IMR-90 (cell line): ENCODE measurements at regions not wholly inside any gene's neighbourhood (a gene's known extent, or its start where the extent isn't known, plus 50 kb on each side); places are given as distances from the start of the nearest gene placed in this dataset.

Experiments used
- ATAC-seq: fragments of 200-7000 bp; cut with Tn5 transposase; 2 replicates; pipeline ENCODE4 v1.9.1; 2020; ENCODE audit warnings: low read depth, mild to moderate bottlenecking, moderate library complexity
- BruUV-seq: library from RNA; stranded (reverse); fragments of 400-500 nt; replicated peaks from 2 replicates; lab custom pipeline; 2021; lab: Mats Ljungman, UMichigan
- CTCF ChIA-PET: fragments of 300-600 bp; formaldehyde crosslinking; extraction: SDS; loops from one replicate; lab custom pipeline; 2021; ENCODE audit warnings: antibody characterized with exemption; lab: Yijun Ruan, JAX
- POLR2A ChIA-PET: fragments of 300-600 bp; sonication (Branson Sonifier 250); formaldehyde crosslinking; loops from one replicate; lab custom pipeline; 2022; ENCODE audit warnings: antibody characterized with exemption; ENCODE audit not compliant: unreplicated experiment; lab: Charles Lee
- DNase-seq: peaks from one replicate; pipeline ENCODE4 v3.0.0; 2013
- H2AFZ ChIP-seq: replicated peaks from 2 replicates; pipeline ENCODE3; 2013; ENCODE audit warnings: low read length, mild to moderate bottlenecking; ENCODE audit not compliant: poor library complexity
- H2AK5ac ChIP-seq: 2 replicates; pipeline ENCODE4 v1.6.1; 2013; ENCODE audit warnings: low read depth, low read length, inconsistent platforms
- H2AK9ac ChIP-seq: replicated peaks from 2 replicates; pipeline ENCODE3; 2013; ENCODE audit warnings: mild to moderate bottlenecking, low read depth, low read length, moderate library complexity; ENCODE audit not compliant: poor library complexity
- H2BK120ac ChIP-seq: 2 replicates; pipeline ENCODE4 v1.6.1; 2013; ENCODE audit warnings: low read depth, low read length, inconsistent platforms
- H2BK15ac ChIP-seq: 3 replicates; pipeline ENCODE4 v1.6.1; 2013; ENCODE audit warnings: low read depth, low read length, inconsistent platforms
- H2BK20ac ChIP-seq: 2 replicates; pipeline ENCODE4 v1.6.1; 2013; ENCODE audit warnings: low read depth, mild to moderate bottlenecking, inconsistent platforms, low read length, moderate library complexity
- H2BK5ac ChIP-seq: 2 replicates; pipeline ENCODE4 v1.6.1; 2013; ENCODE audit warnings: mild to moderate bottlenecking, low read depth, low read length, inconsistent platforms; ENCODE audit not compliant: poor library complexity, severe bottlenecking
- H3K14ac ChIP-seq: replicated peaks from 2 replicates; pipeline ENCODE4 v1.6.1; 2013; ENCODE audit warnings: low read depth, low read length, inconsistent platforms
- H3K18ac ChIP-seq: 2 replicates; pipeline ENCODE4 v1.6.1; 2013; ENCODE audit warnings: low read depth, low read length, control low read depth
- H3K23ac ChIP-seq: 2 replicates; pipeline ENCODE4 v1.6.1; 2013; ENCODE audit warnings: low read depth, low read length, inconsistent platforms
- H3K27ac ChIP-seq: 2 replicates; pipeline ENCODE4 v1.5.1; 2013; ENCODE audit warnings: mild to moderate bottlenecking, control low read depth, low read length; ENCODE audit not compliant: insufficient read depth
- H3K27me3 ChIP-seq: 2 replicates; pipeline ENCODE4 v1.6.1; 2013; ENCODE audit warnings: low read length; ENCODE audit not compliant: control insufficient read depth, insufficient read depth
- H3K36me3 ChIP-seq: 2 replicates; pipeline ENCODE4 v1.6.1; 2013; ENCODE audit warnings: low read length, mixed read lengths; ENCODE audit not compliant: control insufficient read depth, insufficient read depth
- H3K4ac ChIP-seq: 2 replicates; pipeline ENCODE4 v1.6.1; 2013; ENCODE audit warnings: low read depth, low read length, inconsistent platforms
- H3K4me1 ChIP-seq: 2 replicates; pipeline ENCODE4 v1.6.1; 2013; ENCODE audit warnings: low read length, mixed read lengths; ENCODE audit not compliant: control insufficient read depth, insufficient read depth
- H3K4me2 ChIP-seq: 2 replicates; pipeline ENCODE4 v1.6.1; 2013; ENCODE audit warnings: low read depth, mild to moderate bottlenecking, control low read depth, low read length, moderate library complexity
- H3K4me3 ChIP-seq: 2 replicates; pipeline ENCODE4 v1.5.1; 2013; ENCODE audit warnings: low read depth, mild to moderate bottlenecking, control low read depth, low read length, moderate library complexity; ENCODE audit not compliant: insufficient read depth
- H3K56ac ChIP-seq: 2 replicates; pipeline ENCODE4 v1.6.1; 2013; ENCODE audit warnings: low read length, inconsistent platforms; ENCODE audit not compliant: insufficient read depth; ENCODE audit errors: extremely low read depth
- H3K79me1 ChIP-seq, 2 experiments: 2 replicates each; pipeline ENCODE4 v1.6.1; 2013; ENCODE audit warnings: low read length in 2 of 2, inconsistent platforms in 1 of 2, low read depth in 1 of 2
- H3K9ac ChIP-seq: 2 replicates; pipeline ENCODE4 v1.6.1; 2013; ENCODE audit warnings: low read depth, low read length, control low read depth
- H3K9me1 ChIP-seq: 2 replicates; pipeline ENCODE4 v1.6.1; 2013; ENCODE audit warnings: low read length, inconsistent platforms; ENCODE audit not compliant: insufficient read depth
- H3K9me3 ChIP-seq: 2 replicates; pipeline ENCODE4 v1.6.1; 2013; ENCODE audit warnings: low read length; ENCODE audit not compliant: control insufficient read depth, insufficient read depth
- H4K20me1 ChIP-seq: 2 replicates; pipeline ENCODE4 v1.6.1; 2013; ENCODE audit warnings: low read length, inconsistent platforms; ENCODE audit not compliant: insufficient read depth
- H4K5ac ChIP-seq: 2 replicates; pipeline ENCODE4 v1.6.1; 2013; ENCODE audit warnings: mild to moderate bottlenecking, low read depth, low read length, control low read depth
- H4K8ac ChIP-seq, 2 experiments: 2 replicates each; pipeline ENCODE4 v1.6.1; 2013; ENCODE audit warnings: low read depth in 2 of 2, low read length in 2 of 2, control low read depth in 1 of 2, inconsistent platforms in 1 of 2
- H4K91ac ChIP-seq: 2 replicates; pipeline ENCODE4 v1.6.1; 2013; ENCODE audit warnings: low read depth, low read length, inconsistent platforms; ENCODE audit not compliant: insufficient read depth
- BHLHE40 ChIP-seq: fragments of 150-350 bp; IDR thresholded peaks from 2 replicates; pipeline ENCODE4 v1.6.1; 2016; ENCODE audit warnings: mild to moderate bottlenecking, low read depth, low read length
- CEBPB ChIP-seq: IDR thresholded peaks from 2 replicates; pipeline ENCODE4 v1.6.1; 2012; ENCODE audit warnings: low read depth, low read length, improper control_type of control experiment
- CHD1 ChIP-seq: IDR thresholded peaks from 2 replicates; pipeline ENCODE4 v1.6.1; 2012; ENCODE audit warnings: low read depth, low read length, improper control_type of control experiment
- CTCF ChIP-seq: conservative IDR thresholded peaks from 2 replicates; pipeline ENCODE4 v1.5.1; 2012; ENCODE audit warnings: mild to moderate bottlenecking, low read depth, low read length, improper control_type of control experiment
- ELK1 ChIP-seq: fragments of 150-350 bp; IDR thresholded peaks from 2 replicates; pipeline ENCODE4 v1.6.1; 2016; ENCODE audit warnings: low read depth, mild to moderate bottlenecking, low read length, moderate library complexity, borderline replicate concordance
- FOS ChIP-seq: fragments of 150-350 bp; IDR thresholded peaks from 2 replicates; pipeline ENCODE4 v1.6.1; 2016; ENCODE audit warnings: low read depth, low read length
- MAFK ChIP-seq: IDR thresholded peaks from 2 replicates; pipeline ENCODE4 v1.6.1; 2012; ENCODE audit warnings: low read depth, low read length, improper control_type of control experiment
- MAZ ChIP-seq: IDR thresholded peaks from 2 replicates; pipeline ENCODE4 v1.6.1; 2012; ENCODE audit warnings: low read depth, mild to moderate bottlenecking, low read length, improper control_type of control experiment, moderate library complexity, borderline replicate concordance
- MXI1 ChIP-seq: IDR thresholded peaks from 2 replicates; pipeline ENCODE4 v1.6.1; 2012; ENCODE audit warnings: low read depth, mild to moderate bottlenecking, low read length, moderate library complexity, borderline replicate concordance
- NFE2L2 ChIP-seq: fragments of 150-350 bp; IDR thresholded peaks from 2 replicates; pipeline ENCODE4 v1.6.1; 2016; ENCODE audit warnings: low read depth, mild to moderate bottlenecking, low read length
- POLR2A ChIP-seq: IDR thresholded peaks from 2 replicates; pipeline ENCODE4 v1.6.1; 2012; ENCODE audit warnings: mild to moderate bottlenecking, low read depth, low read length
- RAD21 ChIP-seq: IDR thresholded peaks from 2 replicates; pipeline ENCODE4 v1.6.1; 2012; ENCODE audit warnings: low read length, improper control_type of control experiment
- RCOR1 ChIP-seq: IDR thresholded peaks from 2 replicates; pipeline ENCODE4 v1.6.1; 2012; ENCODE audit warnings: mild to moderate bottlenecking, low read length, improper control_type of control experiment; ENCODE audit not compliant: insufficient replicate concordance
- RFX5 ChIP-seq: IDR thresholded peaks from 2 replicates; pipeline ENCODE4 v1.8.0; 2012; ENCODE audit warnings: low read depth, mild to moderate bottlenecking, low read length, moderate library complexity
- SMC3 ChIP-seq: fragments of 150-350 bp; IDR thresholded peaks from 2 replicates; pipeline ENCODE4 v1.6.1; 2016; ENCODE audit warnings: low read depth, mild to moderate bottlenecking, antibody characterized with exemption, low read length, moderate library complexity
- USF2 ChIP-seq: fragments of 150-350 bp; IDR thresholded peaks from 2 replicates; pipeline ENCODE4 v1.6.1; 2017; ENCODE audit warnings: mild to moderate bottlenecking, antibody characterized with exemption, low read length, low read depth
- WGBS, 2 experiments: methylation state at CpG; one replicate each; pipeline versions ENCODE4 v1.1.5 to v1.1.7; 2013; ENCODE audit warnings: missing lambda C conversion rate in 2 of 2; ENCODE audit not compliant: insufficient read length in 1 of 2; ENCODE audit errors: extremely low coverage in 2 of 2; 5-methylcytosine and 5-hydroxymethylcytosine counted together
- dilution Hi-C: fragments of 300-500 bp; cut with HindIII; formaldehyde crosslinking; loops from one replicate; pipeline ENCODE4 v1.14.3; 2018; ENCODE audit warnings: low sequenced_read_pairs; ENCODE audit not compliant: unreplicated experiment
- in situ Hi-C: fragments of 300-500 bp; cut with MboI; formaldehyde crosslinking; loops from 3 replicates; pipeline ENCODE4 v1.14.3; 2019; ENCODE audit warnings: low sequenced_read_pairs, inconsistent platforms, mixed read lengths
- intact Hi-C: fragments of 100-400 bp; cut with micrococcal nuclease; formaldehyde crosslinking; loops from 2 replicates; pipeline ENCODE4 v1.10.0; 2022

- Histone ChIP-seq H3K4ac (no peak overlapping the region), H3K56ac (no peak overlapping the region), H4K5ac (no peak overlapping the region), H2BK120ac (no peak overlapping the region), H3K9me3 (peaks cover 10% of the 10 kb centered on the region), H3K79me1 (no peaks in the 10 kb centered on the region), H3K4me2 (no peak overlapping the region), H2AK5ac (no peak overlapping the region), H3K9ac (no peak overlapping the region), H2BK5ac (no peak overlapping the region), H2AFZ (no peak overlapping the region), H4K8ac (no peak overlapping the region), H2BK15ac (no peak overlapping the region), H3K36me3 (no peaks in the 10 kb centered on the region), H3K14ac (no peak overlapping the region), H3K9me1 (peaks cover 12% of the 10 kb centered on the region), H3K27me3 (peaks cover 11% of the 10 kb centered on the region), H3K23ac (no peak overlapping the region), H4K20me1 (no peaks in the 10 kb centered on the region), H3K4me3 (no peak overlapping the region), H3K4me1 (peaks cover 12% of the 10 kb centered on the region), H3K18ac (no peak overlapping the region), H4K91ac (no peak overlapping the region), H2BK20ac (no peak overlapping the region), H3K27ac (no peak overlapping the region), H2AK9ac (no peak overlapping the region)
- in situ Hi-C loops (no loop called here), intact Hi-C loops (no loop called here), dilution Hi-C loops (no loop called here)
- POLR2A ChIA-PET = no interaction called here
- no peak for DNase-seq
- BruUV-seq = no TSS peak
- WGBS, 2 experiments = 97% methylated on average over 5 of the region's 5 CpGs; no CpG with 5 or more reads in 1 of the 2 experiments
- CTCF ChIA-PET = no interaction called here
- TF ChIP-seq MXI1 = no peak
- TF ChIP-seq POLR2A = no peak
- TF ChIP-seq CTCF = no peak
- TF ChIP-seq RCOR1 = no peak
- no peak for TF ChIP-seq CEBPB
- no peak for TF ChIP-seq FOS
- TF ChIP-seq BHLHE40 = no peak
- no peak for TF ChIP-seq USF2
- no peak for TF ChIP-seq NFE2L2
- no peak for TF ChIP-seq MAZ
- no peak for TF ChIP-seq RFX5
- no peak for TF ChIP-seq RAD21
- TF ChIP-seq SMC3 = no peak
- no peak for TF ChIP-seq MAFK
- no peak for TF ChIP-seq ELK1
- TF ChIP-seq CHD1 = no peak
- no peak for ATAC-seq
Observed at GRCh38 chr22:27491888-27492287, 309.7 kb downstream of the MN1 start.
